ENCODE measurements at regions not wholly inside any gene's neighbourhood (a gene's known extent, or its start where the extent isn't known, plus 50 kb on each side); places are given as distances from the start of the nearest gene placed in this dataset.

- no peak for TF ChIP-seq POLR2A (IDR thresholded peaks at IDR 0.05)
- no peak for TF ChIP-seq CTCF (IDR thresholded peaks at IDR 0.05)
Measured at GRCh38 chrX:150224676-150225075, 138.4 kb upstream of the MAMLD1 start.
